ENCODE measurements at regions not wholly inside any gene's neighbourhood (a gene's known extent, or its start where the extent isn't known, plus 50 kb on each side); places are given as distances from the start of the nearest gene placed in this dataset.

- Mint-ChIP-seq H3K9me3 (no peaks in the 10 kb centered on the region), H3K27me3 (ENCODE audit: insufficient read depth) (peaks cover 3% of the 10 kb centered on the region), H3K4me3 (no peak overlapping the region), H3K27ac (no peak overlapping the region), H3K36me3 (ENCODE audit: low read depth) (no peaks in the 10 kb centered on the region), H3K4me1 (ENCODE audit: low read depth) (no peaks in the 10 kb centered on the region)
- no peak for TF ChIP-seq CTCF (IDR thresholded peaks at IDR 0.05)
- DNase-seq, result no peak
Measured at GRCh38 chr1:81607086-81607485, 193.6 kb upstream of the ADGRL2 start.

GRCh38 chr1:81606656-81607055 is 194.1 kb upstream of the ADGRL2 start:
- DNase-seq, result no peak
- Mint-ChIP-seq H3K27ac (no peak overlapping the region), H3K4me3 (no peak overlapping the region), H3K9me3 (no peaks in the 10 kb centered on the region), H3K27me3 (ENCODE audit: insufficient read depth) (peaks cover 3% of the 10 kb centered on the region), H3K4me1 (ENCODE audit: low read depth) (no peaks in the 10 kb centered on the region), H3K36me3 (ENCODE audit: low read depth) (no peaks in the 10 kb centered on the region)
- no peak for TF ChIP-seq CTCF (IDR thresholded peaks at IDR 0.05)

- no peaks in the 10 kb centered on the region for H3K9me3 Mint-ChIP-seq
- H3K4me1 Mint-ChIP-seq (ENCODE audit: low read depth), result no peaks in the 10 kb centered on the region
- H3K4me3 Mint-ChIP-seq, result no peak overlapping the region
- no peak for TF ChIP-seq CTCF (IDR thresholded peaks at IDR 0.05)
- H3K27ac Mint-ChIP-seq, result no peak overlapping the region
- DNase-seq, result no peak
- H3K27me3 Mint-ChIP-seq (ENCODE audit: insufficient read depth), result peaks cover 3% of the 10 kb centered on the region
- H3K36me3 Mint-ChIP-seq (ENCODE audit: low read depth), result no peaks in the 10 kb centered on the region
Measured at GRCh38 chr1:81605023-81605422, 195.7 kb upstream of the ADGRL2 start.

GRCh38 chr1:81600878-81601622 is 199.7 kb upstream of the ADGRL2 start:
- Mint-ChIP-seq H3K4me3 (no peak overlapping the region), H3K4me1 (ENCODE audit: low read depth) (no peaks in the 10 kb centered on the region), H3K27me3 (ENCODE audit: insufficient read depth) (no peaks in the 10 kb centered on the region; the same call in none of the 2 replicates), H3K27ac (no peak overlapping the region), H3K9me3 (no peaks in the 10 kb centered on the region), H3K36me3 (ENCODE audit: low read depth) (no peaks in the 10 kb centered on the region)
- no peak for TF ChIP-seq CTCF (IDR thresholded peaks at IDR 0.05)
- no peak for DNase-seq

- Mint-ChIP-seq H3K4me1 (ENCODE audit: low read depth) (no peaks in the 10 kb centered on the region), H3K36me3 (ENCODE audit: low read depth) (no peaks in the 10 kb centered on the region), H3K9me3 (no peaks in the 10 kb centered on the region), H3K4me3 (no peak overlapping the region), H3K27me3 (ENCODE audit: insufficient read depth) (no peaks in the 10 kb centered on the region; the same call in none of the 2 replicates), H3K27ac (no peak overlapping the region)
- no peak for TF ChIP-seq CTCF (IDR thresholded peaks at IDR 0.05)
- no peak for DNase-seq
Measured at GRCh38 chr1:81600363-81600762, 200.4 kb upstream of the ADGRL2 start.

All from HFFc6 (cell line).